ENCODE measurements at regions not wholly inside any gene's neighbourhood (a gene's known extent, or its start where the extent isn't known, plus 50 kb on each side); places are given as distances from the start of the nearest gene placed in this dataset.

DNA sequence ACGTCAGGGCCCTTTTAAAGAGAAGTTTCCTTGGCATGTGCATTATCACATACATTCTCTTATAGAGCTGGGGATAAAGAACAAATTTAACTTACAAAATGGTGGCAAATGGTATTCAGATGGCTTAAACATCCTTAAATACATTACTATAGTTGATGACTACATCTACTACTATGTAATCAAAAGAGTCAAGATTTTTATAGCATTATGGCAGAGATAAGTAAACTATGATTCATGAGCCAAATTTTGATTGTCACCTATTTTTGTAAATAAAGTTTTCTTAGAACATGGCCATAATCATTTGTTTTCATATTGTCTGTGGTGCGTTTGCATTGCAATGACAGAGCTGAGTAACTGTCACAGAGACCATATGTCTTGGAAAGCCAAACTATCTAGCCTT, 1188.6 kb upstream of the TENM4 start:
- TF ChIP-seq POLR2AphosphoS5 (IDR thresholded peaks at IDR 0.05; ENCODE audit: insufficient read depth, low read depth, low read length) (no peak), POLR2A (IDR thresholded peaks at IDR 0.05; ENCODE audit: low read depth, low read length) (no peak), FOS (IDR thresholded peaks at IDR 0.05; ENCODE audit: borderline replicate concordance, insufficient read depth, low read length) (no peak)
- TF ChIP-seq, protein P1, sequence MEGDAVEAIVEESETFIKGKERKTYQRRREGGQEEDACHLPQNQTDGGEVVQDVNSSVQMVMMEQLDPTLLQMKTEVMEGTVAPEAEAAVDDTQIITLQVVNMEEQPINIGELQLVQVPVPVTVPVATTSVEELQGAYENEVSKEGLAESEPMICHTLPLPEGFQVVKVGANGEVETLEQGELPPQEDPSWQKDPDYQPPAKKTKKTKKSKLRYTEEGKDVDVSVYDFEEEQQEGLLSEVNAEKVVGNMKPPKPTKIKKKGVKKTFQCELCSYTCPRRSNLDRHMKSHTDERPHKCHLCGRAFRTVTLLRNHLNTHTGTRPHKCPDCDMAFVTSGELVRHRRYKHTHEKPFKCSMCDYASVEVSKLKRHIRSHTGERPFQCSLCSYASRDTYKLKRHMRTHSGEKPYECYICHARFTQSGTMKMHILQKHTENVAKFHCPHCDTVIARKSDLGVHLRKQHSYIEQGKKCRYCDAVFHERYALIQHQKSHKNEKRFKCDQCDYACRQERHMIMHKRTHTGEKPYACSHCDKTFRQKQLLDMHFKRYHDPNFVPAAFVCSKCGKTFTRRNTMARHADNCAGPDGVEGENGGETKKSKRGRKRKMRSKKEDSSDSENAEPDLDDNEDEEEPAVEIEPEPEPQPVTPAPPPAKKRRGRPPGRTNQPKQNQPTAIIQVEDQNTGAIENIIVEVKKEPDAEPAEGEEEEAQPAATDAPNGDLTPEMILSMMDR (IDR thresholded peaks at IDR 0.05; ENCODE audit: extremely low read depth in 1 of 2, insufficient read depth in 1 of 2, low read depth in 1 of 2, low read length in 2 of 2): no peak
